GM23338 (cell line): ENCODE measurements at regions not wholly inside any gene's neighbourhood (a gene's known extent, or its start where the extent isn't known, plus 50 kb on each side); places are given as distances from the start of the nearest gene placed in this dataset.

Source experiments
- ATAC-seq: fragments of 200-7000 bp; cut with Tn5 transposase; 3 replicates; pipeline ENCODE4 v1.9.1; 2020
- DNase-seq: peaks from one replicate; pipeline ENCODE4 v3.0.0-alpha.2; 2015; ENCODE audit warnings: low spot score
- H2AFZ ChIP-seq: fragments of 200-600 bp; sonication (generic); 2 replicates; pipeline ENCODE4 v1.8.0; 2016; ENCODE audit warnings: antibody characterized with exemption, mild to moderate bottlenecking, moderate library complexity
- H3F3A ChIP-seq: fragments of 200-600 bp; sonication (generic); replicated peaks from 2 replicates; pipeline ENCODE4 v1.8.0; 2017; ENCODE audit warnings: antibody characterized with exemption, mixed run types, low read depth
- H3K27ac ChIP-seq: fragments of 200-600 bp; sonication (generic); 2 replicates; pipeline ENCODE4 v1.6.1; 2016; ENCODE audit warnings: low read depth
- H3K27me3 ChIP-seq: fragments of 200-600 bp; sonication (generic); 2 replicates; pipeline ENCODE4 v1.8.0; 2016; ENCODE audit warnings: mild to moderate bottlenecking, mixed run types, moderate library complexity; ENCODE audit not compliant: insufficient read depth
- H3K36me3 ChIP-seq: fragments of 200-600 bp; sonication (generic); 2 replicates; pipeline ENCODE4 v1.8.0; 2016; ENCODE audit warnings: mild to moderate bottlenecking; ENCODE audit not compliant: insufficient read depth
- H3K4me1 ChIP-seq: fragments of 200-600 bp; sonication (generic); 2 replicates; pipeline ENCODE4 v1.8.0; 2016; ENCODE audit warnings: mild to moderate bottlenecking, moderate library complexity; ENCODE audit not compliant: insufficient read depth
- H3K4me2 ChIP-seq: fragments of 200-600 bp; sonication (generic); 2 replicates; pipeline ENCODE4 v1.7.1; 2017; ENCODE audit warnings: mixed run types
- H3K4me3 ChIP-seq: fragments of 200-600 bp; sonication (generic); 2 replicates; pipeline ENCODE4 v1.6.1; 2016; ENCODE audit warnings: mixed run types
- H3K79me2 ChIP-seq: fragments of 200-600 bp; sonication (generic); replicated peaks from 2 replicates; pipeline ENCODE4 v1.8.0; 2017; ENCODE audit warnings: mild to moderate bottlenecking; ENCODE audit not compliant: insufficient read depth
- H3K9me2 ChIP-seq: fragments of 200-600 bp; sonication (generic); 2 replicates; pipeline ENCODE4 v1.8.0; 2017; ENCODE audit not compliant: insufficient read depth
- H4K20me1 ChIP-seq: fragments of 200-600 bp; sonication (generic); replicated peaks from 2 replicates; pipeline ENCODE4 v1.8.0; 2017; ENCODE audit warnings: mild to moderate bottlenecking; ENCODE audit not compliant: insufficient read depth
- H3K27ac Mint-ChIP-seq: 2 replicates; pipeline ENCODE4 v1.8.0; 2020; ENCODE audit warnings: inconsistent platforms, mild to moderate bottlenecking, moderate library complexity, mixed read lengths
- H3K27me3 Mint-ChIP-seq: 3 replicates; pipeline ENCODE4 v1.8.0; 2022; ENCODE audit warnings: low read depth, mild to moderate bottlenecking, moderate library complexity, mixed read lengths, inconsistent platforms; ENCODE audit not compliant: insufficient read depth, poor library complexity
- H3K36me3 Mint-ChIP-seq: 3 replicates; pipeline ENCODE4 v1.8.0; 2021; ENCODE audit warnings: low read depth, mild to moderate bottlenecking, inconsistent platforms, moderate library complexity, mixed read lengths
- H3K4me1 Mint-ChIP-seq: 3 replicates; pipeline ENCODE4 v1.8.0; 2020; ENCODE audit warnings: mild to moderate bottlenecking, inconsistent platforms, mixed read lengths
- H3K4me3 Mint-ChIP-seq: 3 replicates; pipeline ENCODE4 v1.8.0; 2021; ENCODE audit warnings: moderate library complexity, mild to moderate bottlenecking, inconsistent platforms, mixed read lengths
- H3K9me3 Mint-ChIP-seq: 3 replicates; pipeline ENCODE4 v1.8.0; 2020; ENCODE audit warnings: moderate library complexity, mild to moderate bottlenecking, inconsistent platforms, mixed read lengths
- CREB1 ChIP-seq: fragments of 250-450 bp; sonication (Bioruptor Pico); IDR thresholded peaks from 2 replicates; pipeline ENCODE4 v1.5.0; 2020; ENCODE audit warnings: low read depth, mild to moderate bottlenecking, moderate library complexity
- EZH2 ChIP-seq: fragments of 200-600 bp; sonication (generic); IDR thresholded peaks from one replicate; pipeline ENCODE4 v1.8.0; 2017; ENCODE audit warnings: antibody characterized with exemption, mild to moderate bottlenecking, low read depth; ENCODE audit not compliant: unreplicated experiment
- EZH2phosphoT487 ChIP-seq: fragments of 200-600 bp; sonication (generic); IDR thresholded peaks from one replicate; pipeline ENCODE4 v1.8.1; 2018; ENCODE audit warnings: antibody characterized with exemption; ENCODE audit not compliant: unreplicated experiment
- JUNB ChIP-seq: IDR thresholded peaks from one replicate; pipeline ENCODE4 v1.6.1; 2016; ENCODE audit warnings: antibody characterized with exemption; ENCODE audit not compliant: unreplicated experiment
- NANOG ChIP-seq: IDR thresholded peaks from 2 replicates; pipeline ENCODE4 v1.6.1; 2016; ENCODE audit warnings: antibody characterized with exemption, borderline replicate concordance
- POLR2AphosphoS5 ChIP-seq: IDR thresholded peaks from 2 replicates; pipeline ENCODE4 v1.6.1; 2016; ENCODE audit warnings: antibody characterized with exemption, low read depth
- STAT1 ChIP-seq: IDR thresholded peaks from one replicate; pipeline ENCODE4 v1.6.1; 2016; ENCODE audit warnings: antibody characterized with exemption; ENCODE audit not compliant: unreplicated experiment
- ZNF114 ChIP-seq: fragments of 250-450 bp; sonication (Bioruptor Pico); IDR thresholded peaks from 2 replicates; pipeline ENCODE4 v1.5.0; 2020; ENCODE audit warnings: mild to moderate bottlenecking, moderate library complexity
- ZNF331 ChIP-seq: fragments of 250-450 bp; sonication (Bioruptor Pico); IDR thresholded peaks from 2 replicates; pipeline ENCODE4 v1.5.0; 2020; ENCODE audit warnings: low read depth, mild to moderate bottlenecking, moderate library complexity
- TF ChIP-seq, protein P1 (sequence below): fragments of 250-450 bp; sonication (Bioruptor Pico); IDR thresholded peaks from 2 replicates; pipeline ENCODE4 v1.5.0; 2020; ENCODE audit warnings: mild to moderate bottlenecking, moderate library complexity
- TF ChIP-seq, protein P2 (sequence below): IDR thresholded peaks from 2 replicates; pipeline ENCODE4 v1.6.1; 2016; ENCODE audit warnings: antibody characterized with exemption
- TF ChIP-seq, protein P3 (sequence below): IDR thresholded peaks from one replicate; pipeline ENCODE4 v1.6.1; 2018; ENCODE audit warnings: antibody characterized with exemption; ENCODE audit not compliant: unreplicated experiment
- TF ChIP-seq, protein P4 (sequence below), 2 experiments: fragments of 200-600 bp in 1 of 2; sonication (generic) in 1 of 2; conservative IDR thresholded peaks; 2 replicates each; pipeline versions ENCODE4 v1.5.1 to v1.6.1; 2016 to 2017; ENCODE audit warnings: antibody characterized with exemption in 2 of 2, low read depth in 2 of 2, mild to moderate bottlenecking in 2 of 2, moderate library complexity in 1 of 2

DNA sequence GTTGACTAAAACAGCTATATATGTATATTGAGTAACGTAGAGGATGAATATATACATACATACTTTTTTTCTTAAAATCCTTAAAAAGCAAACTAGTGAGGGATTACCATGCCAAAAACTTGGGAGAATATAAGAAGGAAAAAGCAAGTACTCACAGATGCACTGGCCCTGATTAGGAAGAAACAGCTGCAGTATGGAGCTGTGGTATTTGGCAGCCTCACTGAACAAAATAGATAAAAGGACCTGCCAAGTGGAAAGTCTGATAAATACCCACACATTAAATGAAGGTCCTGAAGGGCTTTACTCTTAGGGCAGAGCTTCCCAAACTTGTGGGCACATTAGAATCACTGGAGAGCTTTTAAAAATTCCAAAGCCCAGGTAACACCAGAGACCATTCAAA lies 80.6 kb downstream of the FEM1C start:
- Histone ChIP-seq H3K27ac (no peak overlapping the region), H3K4me3 (no peak overlapping the region), H3K36me3 (no peaks in the 10 kb centered on the region), H3K4me2 (no peak overlapping the region), H3K9me2 (peaks cover 21% of the 10 kb centered on the region), H3K4me1 (no peaks in the 10 kb centered on the region; the same call in 1 of the 2 replicates), H2AFZ (no peak overlapping the region), H4K20me1 (no peaks in the 10 kb centered on the region), H3K79me2 (no peaks in the 10 kb centered on the region), H3F3A (no peaks in the 10 kb centered on the region), H3K27me3 (no peaks in the 10 kb centered on the region)
- H3K36me3 Mint-ChIP-seq: no peaks in the 10 kb centered on the region
- H3K27ac Mint-ChIP-seq: no peak overlapping the region
- no peaks in the 10 kb centered on the region for H3K9me3 Mint-ChIP-seq
- H3K4me1 Mint-ChIP-seq: no peaks in the 10 kb centered on the region
- TF ChIP-seq, protein P1, sequence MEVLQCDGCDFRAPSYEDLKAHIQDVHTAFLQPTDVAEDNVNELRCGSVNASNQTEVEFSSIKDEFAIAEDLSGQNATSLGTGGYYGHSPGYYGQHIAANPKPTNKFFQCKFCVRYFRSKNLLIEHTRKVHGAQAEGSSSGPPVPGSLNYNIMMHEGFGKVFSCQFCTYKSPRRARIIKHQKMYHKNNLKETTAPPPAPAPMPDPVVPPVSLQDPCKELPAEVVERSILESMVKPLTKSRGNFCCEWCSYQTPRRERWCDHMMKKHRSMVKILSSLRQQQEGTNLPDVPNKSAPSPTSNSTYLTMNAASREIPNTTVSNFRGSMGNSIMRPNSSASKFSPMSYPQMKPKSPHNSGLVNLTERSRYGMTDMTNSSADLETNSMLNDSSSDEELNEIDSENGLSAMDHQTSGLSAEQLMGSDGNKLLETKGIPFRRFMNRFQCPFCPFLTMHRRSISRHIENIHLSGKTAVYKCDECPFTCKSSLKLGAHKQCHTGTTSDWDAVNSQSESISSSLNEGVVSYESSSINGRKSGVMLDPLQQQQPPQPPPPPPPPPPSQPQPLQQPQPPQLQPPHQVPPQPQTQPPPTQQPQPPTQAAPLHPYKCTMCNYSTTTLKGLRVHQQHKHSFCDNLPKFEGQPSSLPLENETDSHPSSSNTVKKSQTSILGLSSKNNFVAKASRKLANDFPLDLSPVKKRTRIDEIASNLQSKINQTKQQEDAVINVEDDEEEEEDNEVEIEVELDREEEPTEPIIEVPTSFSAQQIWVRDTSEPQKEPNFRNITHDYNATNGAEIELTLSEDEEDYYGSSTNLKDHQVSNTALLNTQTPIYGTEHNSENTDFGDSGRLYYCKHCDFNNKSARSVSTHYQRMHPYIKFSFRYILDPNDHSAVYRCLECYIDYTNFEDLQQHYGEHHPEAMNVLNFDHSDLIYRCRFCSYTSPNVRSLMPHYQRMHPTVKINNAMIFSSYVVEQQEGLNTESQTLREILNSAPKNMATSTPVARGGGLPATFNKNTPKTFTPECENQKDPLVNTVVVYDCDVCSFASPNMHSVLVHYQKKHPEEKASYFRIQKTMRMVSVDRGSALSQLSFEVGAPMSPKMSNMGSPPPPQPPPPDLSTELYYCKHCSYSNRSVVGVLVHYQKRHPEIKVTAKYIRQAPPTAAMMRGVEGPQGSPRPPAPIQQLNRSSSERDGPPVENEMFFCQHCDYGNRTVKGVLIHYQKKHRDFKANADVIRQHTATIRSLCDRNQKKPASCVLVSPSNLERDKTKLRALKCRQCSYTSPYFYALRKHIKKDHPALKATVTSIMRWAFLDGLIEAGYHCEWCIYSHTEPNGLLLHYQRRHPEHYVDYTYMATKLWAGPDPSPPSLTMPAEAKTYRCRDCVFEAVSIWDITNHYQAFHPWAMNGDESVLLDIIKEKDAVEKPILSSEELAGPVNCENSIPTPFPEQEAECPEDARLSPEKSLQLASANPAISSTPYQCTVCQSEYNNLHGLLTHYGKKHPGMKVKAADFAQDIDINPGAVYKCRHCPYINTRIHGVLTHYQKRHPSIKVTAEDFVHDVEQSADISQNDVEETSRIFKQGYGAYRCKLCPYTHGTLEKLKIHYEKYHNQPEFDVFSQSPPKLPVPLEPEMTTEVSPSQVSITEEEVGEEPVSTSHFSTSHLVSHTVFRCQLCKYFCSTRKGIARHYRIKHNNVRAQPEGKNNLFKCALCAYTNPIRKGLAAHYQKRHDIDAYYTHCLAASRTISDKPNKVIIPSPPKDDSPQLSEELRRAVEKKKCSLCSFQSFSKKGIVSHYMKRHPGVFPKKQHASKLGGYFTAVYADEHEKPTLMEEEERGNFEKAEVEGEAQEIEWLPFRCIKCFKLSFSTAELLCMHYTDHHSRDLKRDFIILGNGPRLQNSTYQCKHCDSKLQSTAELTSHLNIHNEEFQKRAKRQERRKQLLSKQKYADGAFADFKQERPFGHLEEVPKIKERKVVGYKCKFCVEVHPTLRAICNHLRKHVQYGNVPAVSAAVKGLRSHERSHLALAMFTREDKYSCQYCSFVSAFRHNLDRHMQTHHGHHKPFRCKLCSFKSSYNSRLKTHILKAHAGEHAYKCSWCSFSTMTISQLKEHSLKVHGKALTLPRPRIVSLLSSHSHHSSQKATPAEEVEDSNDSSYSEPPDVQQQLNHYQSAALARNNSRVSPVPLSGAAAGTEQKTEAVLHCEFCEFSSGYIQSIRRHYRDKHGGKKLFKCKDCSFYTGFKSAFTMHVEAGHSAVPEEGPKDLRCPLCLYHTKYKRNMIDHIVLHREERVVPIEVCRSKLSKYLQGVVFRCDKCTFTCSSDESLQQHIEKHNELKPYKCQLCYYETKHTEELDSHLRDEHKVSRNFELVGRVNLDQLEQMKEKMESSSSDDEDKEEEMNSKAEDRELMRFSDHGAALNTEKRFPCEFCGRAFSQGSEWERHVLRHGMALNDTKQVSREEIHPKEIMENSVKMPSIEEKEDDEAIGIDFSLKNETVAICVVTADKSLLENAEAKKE (CRISPR knock-in tag): no peak
- TF ChIP-seq, protein P2, sequence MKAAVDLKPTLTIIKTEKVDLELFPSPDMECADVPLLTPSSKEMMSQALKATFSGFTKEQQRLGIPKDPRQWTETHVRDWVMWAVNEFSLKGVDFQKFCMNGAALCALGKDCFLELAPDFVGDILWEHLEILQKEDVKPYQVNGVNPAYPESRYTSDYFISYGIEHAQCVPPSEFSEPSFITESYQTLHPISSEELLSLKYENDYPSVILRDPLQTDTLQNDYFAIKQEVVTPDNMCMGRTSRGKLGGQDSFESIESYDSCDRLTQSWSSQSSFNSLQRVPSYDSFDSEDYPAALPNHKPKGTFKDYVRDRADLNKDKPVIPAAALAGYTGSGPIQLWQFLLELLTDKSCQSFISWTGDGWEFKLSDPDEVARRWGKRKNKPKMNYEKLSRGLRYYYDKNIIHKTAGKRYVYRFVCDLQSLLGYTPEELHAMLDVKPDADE: no peak
- TF ChIP-seq, protein P3, sequence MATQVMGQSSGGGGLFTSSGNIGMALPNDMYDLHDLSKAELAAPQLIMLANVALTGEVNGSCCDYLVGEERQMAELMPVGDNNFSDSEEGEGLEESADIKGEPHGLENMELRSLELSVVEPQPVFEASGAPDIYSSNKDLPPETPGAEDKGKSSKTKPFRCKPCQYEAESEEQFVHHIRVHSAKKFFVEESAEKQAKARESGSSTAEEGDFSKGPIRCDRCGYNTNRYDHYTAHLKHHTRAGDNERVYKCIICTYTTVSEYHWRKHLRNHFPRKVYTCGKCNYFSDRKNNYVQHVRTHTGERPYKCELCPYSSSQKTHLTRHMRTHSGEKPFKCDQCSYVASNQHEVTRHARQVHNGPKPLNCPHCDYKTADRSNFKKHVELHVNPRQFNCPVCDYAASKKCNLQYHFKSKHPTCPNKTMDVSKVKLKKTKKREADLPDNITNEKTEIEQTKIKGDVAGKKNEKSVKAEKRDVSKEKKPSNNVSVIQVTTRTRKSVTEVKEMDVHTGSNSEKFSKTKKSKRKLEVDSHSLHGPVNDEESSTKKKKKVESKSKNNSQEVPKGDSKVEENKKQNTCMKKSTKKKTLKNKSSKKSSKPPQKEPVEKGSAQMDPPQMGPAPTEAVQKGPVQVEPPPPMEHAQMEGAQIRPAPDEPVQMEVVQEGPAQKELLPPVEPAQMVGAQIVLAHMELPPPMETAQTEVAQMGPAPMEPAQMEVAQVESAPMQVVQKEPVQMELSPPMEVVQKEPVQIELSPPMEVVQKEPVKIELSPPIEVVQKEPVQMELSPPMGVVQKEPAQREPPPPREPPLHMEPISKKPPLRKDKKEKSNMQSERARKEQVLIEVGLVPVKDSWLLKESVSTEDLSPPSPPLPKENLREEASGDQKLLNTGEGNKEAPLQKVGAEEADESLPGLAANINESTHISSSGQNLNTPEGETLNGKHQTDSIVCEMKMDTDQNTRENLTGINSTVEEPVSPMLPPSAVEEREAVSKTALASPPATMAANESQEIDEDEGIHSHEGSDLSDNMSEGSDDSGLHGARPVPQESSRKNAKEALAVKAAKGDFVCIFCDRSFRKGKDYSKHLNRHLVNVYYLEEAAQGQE: no peak
- TF ChIP-seq EZH2phosphoT487 (no peak), NANOG (no peak), CREB1 (no peak), EZH2 (no peak), JUNB (no peak), STAT1 (no peak), ZNF331 (CRISPR knock-in tag) (no peak), POLR2AphosphoS5 (no peak), ZNF114 (CRISPR knock-in tag) (no peak)
- TF ChIP-seq, protein P4, sequence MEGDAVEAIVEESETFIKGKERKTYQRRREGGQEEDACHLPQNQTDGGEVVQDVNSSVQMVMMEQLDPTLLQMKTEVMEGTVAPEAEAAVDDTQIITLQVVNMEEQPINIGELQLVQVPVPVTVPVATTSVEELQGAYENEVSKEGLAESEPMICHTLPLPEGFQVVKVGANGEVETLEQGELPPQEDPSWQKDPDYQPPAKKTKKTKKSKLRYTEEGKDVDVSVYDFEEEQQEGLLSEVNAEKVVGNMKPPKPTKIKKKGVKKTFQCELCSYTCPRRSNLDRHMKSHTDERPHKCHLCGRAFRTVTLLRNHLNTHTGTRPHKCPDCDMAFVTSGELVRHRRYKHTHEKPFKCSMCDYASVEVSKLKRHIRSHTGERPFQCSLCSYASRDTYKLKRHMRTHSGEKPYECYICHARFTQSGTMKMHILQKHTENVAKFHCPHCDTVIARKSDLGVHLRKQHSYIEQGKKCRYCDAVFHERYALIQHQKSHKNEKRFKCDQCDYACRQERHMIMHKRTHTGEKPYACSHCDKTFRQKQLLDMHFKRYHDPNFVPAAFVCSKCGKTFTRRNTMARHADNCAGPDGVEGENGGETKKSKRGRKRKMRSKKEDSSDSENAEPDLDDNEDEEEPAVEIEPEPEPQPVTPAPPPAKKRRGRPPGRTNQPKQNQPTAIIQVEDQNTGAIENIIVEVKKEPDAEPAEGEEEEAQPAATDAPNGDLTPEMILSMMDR (conservative IDR thresholded peaks at IDR 0.05; ENCODE audit: low read depth in 2 of 2): no peak
- H3K4me3 Mint-ChIP-seq: no peak overlapping the region
- ATAC-seq (no peak), DNase-seq (no peak)
- H3K27me3 Mint-ChIP-seq: no peaks in the 10 kb centered on the region
